ENCODE measurements at regions not wholly inside any gene's neighbourhood (a gene's known extent, or its start where the extent isn't known, plus 50 kb on each side); places are given as distances from the start of the nearest gene placed in this dataset.

DNA sequence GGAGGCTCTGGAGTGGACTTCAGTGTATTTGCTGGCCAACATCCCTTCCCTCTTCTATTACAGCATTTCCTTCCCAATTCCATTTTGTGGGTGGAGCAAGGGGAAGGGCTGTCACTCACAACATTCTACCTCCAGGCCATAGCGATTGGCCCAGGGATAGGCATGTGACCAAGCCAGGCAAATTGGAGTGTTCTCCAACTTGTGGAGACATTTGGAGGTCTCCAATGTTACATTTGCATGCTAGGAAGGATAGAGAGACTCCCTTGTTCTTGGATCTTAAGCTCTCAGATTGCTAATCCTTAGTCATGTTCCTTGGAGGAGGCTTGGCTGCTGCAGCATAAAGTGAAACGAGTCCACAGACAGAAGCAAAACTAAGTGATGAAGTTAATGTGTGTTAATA lies 95.6 kb upstream of the KIF5B start:
- no peak overlapping the region for H3K27ac ChIP-seq (ENCODE audit: low read length)
- H3K36me3 ChIP-seq (ENCODE audit: control insufficient read depth in 1 of 2, insufficient read depth in 2 of 2, low read length in 2 of 2): peaks cover 0 to 3% of the 10 kb centered on the region in 2 donors
- H3K4me1 ChIP-seq (ENCODE audit: control insufficient read depth in 1 of 2, insufficient read depth in 2 of 2, low read length in 2 of 2): peaks cover 3 to 5% of the 10 kb centered on the region in 2 donors

DNA sequence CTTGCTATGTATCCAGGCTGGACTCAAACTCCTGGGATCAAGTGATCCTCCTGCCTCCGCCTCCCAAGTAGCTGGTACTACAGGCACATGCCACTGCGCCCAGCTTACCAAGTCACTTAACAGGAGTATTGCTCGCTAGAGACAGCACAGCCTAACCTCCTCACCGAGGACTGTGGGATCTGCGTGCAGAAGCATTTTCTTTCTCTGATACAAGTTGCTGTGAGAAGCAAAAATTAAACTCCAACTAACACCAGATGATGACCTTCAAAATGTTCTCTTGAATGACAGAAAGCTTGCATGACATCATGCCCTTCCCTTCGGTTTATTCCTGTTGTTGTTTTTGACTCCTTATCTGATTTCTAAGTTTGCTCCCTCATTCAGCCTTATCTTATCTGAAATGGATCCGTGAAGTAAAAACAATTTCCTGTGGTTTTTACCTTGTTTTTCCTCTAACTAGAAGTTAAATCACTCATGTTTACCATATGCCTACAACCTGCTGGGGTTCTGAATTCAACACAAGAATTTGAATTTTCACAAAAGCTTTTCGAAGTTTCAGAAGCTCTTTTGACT lies 94.4 kb upstream of the KIF5B start:
- Histone ChIP-seq H3K4me1 (ENCODE audit: control insufficient read depth in 1 of 2, insufficient read depth in 2 of 2, low read length in 2 of 2) (peaks cover 3 to 5% of the 10 kb centered on the region in 2 donors), H3K27me3 (ENCODE audit: low read depth, low read length) (no peaks in the 10 kb centered on the region), H3K36me3 (ENCODE audit: control insufficient read depth in 1 of 2, insufficient read depth in 2 of 2, low read length in 2 of 2) (peaks cover 0 to 3% of the 10 kb centered on the region in 2 donors), H3K4me3 (ENCODE audit: low read depth in 1 of 2, low read length in 2 of 2) (no peak overlapping the region), H3K27ac (ENCODE audit: low read length) (no peak overlapping the region), H3K9me3 (ENCODE audit: control insufficient read depth in 1 of 2, low read length in 2 of 2) (peaks cover 5 to 8% of the 10 kb centered on the region in 2 donors)

More for the DNA sequence above, 95.6 kb upstream of the KIF5B start:
- Histone ChIP-seq H3K27me3 (ENCODE audit: low read depth, low read length) (no peaks in the 10 kb centered on the region), H3K4me3 (ENCODE audit: low read depth in 1 of 2, low read length in 2 of 2) (no peak overlapping the region), H3K9me3 (ENCODE audit: control insufficient read depth in 1 of 2, low read length in 2 of 2) (peaks cover 5 to 8% of the 10 kb centered on the region in 2 donors)

DNA sequence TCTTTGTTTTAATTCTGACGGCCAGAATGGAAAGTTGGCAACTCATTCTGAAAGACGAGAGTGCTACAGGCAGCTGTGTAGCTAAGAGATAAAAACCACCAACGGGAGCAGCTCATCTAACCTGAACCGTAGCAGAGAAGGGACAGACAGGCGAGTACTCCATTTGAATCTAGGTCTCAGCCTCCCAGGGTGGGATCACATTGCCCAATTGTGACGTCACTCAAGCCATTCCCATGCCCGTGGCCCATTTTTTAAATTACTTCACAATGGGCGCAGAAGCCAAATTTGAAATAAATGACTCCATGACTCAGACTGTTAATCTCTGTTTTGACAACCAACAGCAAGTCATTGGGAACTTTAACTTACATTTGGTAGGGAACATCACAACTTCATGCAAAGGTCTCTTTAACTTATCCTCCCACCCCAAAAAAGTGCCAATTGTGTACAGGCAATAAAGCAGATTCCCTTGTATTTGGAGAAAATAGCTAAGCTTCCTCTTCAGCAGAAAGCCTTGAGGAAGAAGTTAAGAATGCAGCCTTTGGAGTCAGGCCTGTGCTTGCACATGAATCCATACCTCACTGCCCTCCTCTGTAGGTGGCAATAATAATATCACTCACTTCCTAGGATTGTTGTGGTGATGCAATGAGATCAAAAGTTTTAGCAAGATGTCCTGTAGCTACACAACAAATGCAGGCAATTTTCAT lies 93.2 kb upstream of the KIF5B start:
- Histone ChIP-seq H3K4me1 (ENCODE audit: control insufficient read depth in 1 of 2, insufficient read depth in 2 of 2, low read length in 2 of 2) (peaks cover 3 to 5% of the 10 kb centered on the region in 2 donors), H3K9me3 (ENCODE audit: control insufficient read depth in 1 of 2, low read length in 2 of 2) (peaks cover 5 to 8% of the 10 kb centered on the region in 2 donors), H3K4me3 (ENCODE audit: low read depth in 1 of 2, low read length in 2 of 2) (peak overlapping the region in 1 of 2 donors; percentile 39), H3K36me3 (ENCODE audit: control insufficient read depth in 1 of 2, insufficient read depth in 2 of 2, low read length in 2 of 2) (peaks cover 0 to 3% of the 10 kb centered on the region in 2 donors), H3K27me3 (ENCODE audit: low read depth, low read length) (no peaks in the 10 kb centered on the region), H3K27ac (ENCODE audit: low read length) (no peak overlapping the region)

DNA sequence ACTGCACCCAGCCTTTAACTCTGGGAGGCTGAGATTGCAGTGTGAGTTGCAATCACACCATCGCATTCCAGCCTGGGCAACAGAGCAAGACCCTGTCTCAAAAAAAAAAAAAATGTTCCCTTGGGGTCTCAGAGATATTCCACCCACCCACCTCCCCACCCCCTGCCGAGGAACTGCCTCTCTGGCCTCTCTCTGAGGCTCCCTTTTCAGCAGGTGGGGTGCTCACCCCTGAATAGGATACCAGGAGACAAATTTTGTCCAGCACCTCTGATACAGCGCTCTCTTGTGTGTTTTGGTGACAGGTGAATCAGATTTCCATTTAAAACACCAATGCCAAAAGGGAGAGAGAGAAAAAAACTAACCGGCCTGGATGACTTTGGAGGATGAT lies 92.6 kb upstream of the KIF5B start:
- Histone ChIP-seq H3K4me3 (ENCODE audit: low read depth in 1 of 2, low read length in 2 of 2) (peak overlapping the region in 1 of 2 donors; percentile 39), H3K27me3 (ENCODE audit: low read depth, low read length) (no peaks in the 10 kb centered on the region), H3K9me3 (ENCODE audit: control insufficient read depth in 1 of 2, low read length in 2 of 2) (peaks cover 5 to 8% of the 10 kb centered on the region in 2 donors), H3K36me3 (ENCODE audit: control insufficient read depth in 1 of 2, insufficient read depth in 2 of 2, low read length in 2 of 2) (peaks cover 0 to 3% of the 10 kb centered on the region in 2 donors), H3K27ac (ENCODE audit: low read length) (no peak overlapping the region), H3K4me1 (ENCODE audit: control insufficient read depth in 1 of 2, insufficient read depth in 2 of 2, low read length in 2 of 2) (peaks cover 3 to 5% of the 10 kb centered on the region in 2 donors)

DNA sequence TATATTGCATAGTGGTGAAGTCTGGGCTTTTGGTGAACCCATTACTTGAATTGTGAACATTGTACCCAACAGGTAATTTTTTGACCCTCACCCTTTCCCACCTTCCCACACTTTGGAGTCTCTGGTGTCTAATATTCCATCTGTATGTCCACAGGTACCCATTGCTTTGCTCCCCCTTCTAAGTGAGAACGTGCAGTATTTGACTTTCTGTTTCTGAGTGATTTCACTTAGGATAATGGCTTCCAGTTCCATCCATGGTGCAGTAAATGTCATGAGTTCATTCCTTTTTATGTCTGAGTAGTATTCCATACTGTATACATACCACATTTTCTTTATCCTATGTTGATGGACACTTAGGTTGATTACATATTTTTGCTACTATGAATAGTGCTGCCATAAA lies 91.5 kb upstream of the KIF5B start:
- peaks cover 3 to 5% of the 10 kb centered on the region in 2 donors for H3K4me1 ChIP-seq (ENCODE audit: control insufficient read depth in 1 of 2, insufficient read depth in 2 of 2, low read length in 2 of 2)
- H3K36me3 ChIP-seq (ENCODE audit: control insufficient read depth in 1 of 2, insufficient read depth in 2 of 2, low read length in 2 of 2): peaks cover 0 to 3% of the 10 kb centered on the region in 2 donors
- H3K27me3 ChIP-seq (ENCODE audit: low read depth, low read length): no peaks in the 10 kb centered on the region
- peaks cover 0 to under 1% of the 10 kb centered on the region in 2 donors for H3K9me3 ChIP-seq (ENCODE audit: control insufficient read depth in 1 of 2, low read length in 2 of 2)
- no peak overlapping the region for H3K27ac ChIP-seq (ENCODE audit: low read length)
- no peak overlapping the region for H3K4me3 ChIP-seq (ENCODE audit: low read depth in 1 of 2, low read length in 2 of 2)

DNA sequence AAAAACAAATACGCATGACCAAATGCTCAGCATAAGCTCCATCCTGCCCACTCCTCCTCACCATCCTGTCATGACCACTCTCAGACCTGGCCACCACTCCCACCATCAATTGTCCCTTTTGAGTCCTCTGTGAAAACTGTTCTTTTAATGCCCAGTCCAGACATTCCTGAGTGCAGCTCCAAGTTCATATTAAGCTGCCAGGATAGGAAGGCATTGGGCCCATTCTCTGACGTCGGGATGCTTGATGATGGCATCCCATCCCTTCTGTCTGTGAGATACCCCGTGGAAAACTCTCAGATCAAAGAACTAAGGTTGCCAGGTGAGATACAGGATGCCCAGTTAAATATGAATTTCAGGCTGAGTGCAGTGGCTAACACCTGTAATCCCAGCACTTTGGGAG lies 89.9 kb upstream of the KIF5B start:
- peaks cover 3 to 5% of the 10 kb centered on the region in 2 donors for H3K4me1 ChIP-seq (ENCODE audit: control insufficient read depth in 1 of 2, insufficient read depth in 2 of 2, low read length in 2 of 2)

DNA sequence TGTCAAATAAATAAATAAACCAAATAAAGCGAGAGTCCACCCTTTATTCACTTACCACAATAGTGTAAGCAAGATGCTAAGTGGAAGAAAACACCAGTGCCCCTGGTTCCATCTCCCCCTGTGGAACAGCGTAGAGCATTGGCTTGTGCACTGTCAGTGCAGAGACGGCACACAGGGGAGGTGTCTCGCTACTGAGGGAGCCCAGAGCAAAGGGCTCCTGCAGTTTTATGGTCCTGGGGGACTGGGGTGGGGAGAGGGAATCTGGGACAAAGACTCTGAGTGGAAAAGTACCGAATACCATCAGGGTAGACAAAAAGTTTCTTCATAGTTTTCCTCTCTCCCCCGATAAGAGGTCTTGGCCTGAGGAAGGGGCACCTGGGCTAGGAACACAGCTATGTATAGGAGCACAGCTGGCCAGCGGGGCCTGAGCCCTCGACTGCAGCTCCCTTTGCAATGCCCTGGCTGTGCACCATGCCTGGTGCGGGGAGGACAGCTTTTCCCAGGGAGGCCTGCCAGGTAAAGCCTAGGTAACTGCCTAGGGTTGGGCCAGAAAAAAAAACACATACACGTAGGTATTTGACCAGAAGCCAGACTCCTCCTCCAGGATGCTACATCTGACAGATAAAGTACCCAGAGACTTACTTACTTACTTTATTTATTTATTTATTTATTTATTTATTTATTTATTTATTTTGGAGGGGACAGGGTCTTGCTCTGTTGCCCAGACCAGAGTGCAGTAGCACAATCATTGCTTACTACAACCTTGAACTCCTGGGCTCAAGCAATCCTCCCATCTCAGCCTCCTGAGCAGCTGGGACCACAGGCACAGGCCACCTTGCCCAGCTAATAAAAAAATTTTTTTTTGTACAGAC lies 88.8 kb upstream of the KIF5B start:
- H3K27me3 ChIP-seq (ENCODE audit: low read depth, low read length): no peaks in the 10 kb centered on the region
- no peak overlapping the region for H3K4me3 ChIP-seq (ENCODE audit: low read depth in 1 of 2, low read length in 2 of 2)
- peaks cover 3 to 5% of the 10 kb centered on the region in 2 donors for H3K4me1 ChIP-seq (ENCODE audit: control insufficient read depth in 1 of 2, insufficient read depth in 2 of 2, low read length in 2 of 2)
- H3K27ac ChIP-seq (ENCODE audit: low read length): no peak overlapping the region
- peaks cover 0 to 3% of the 10 kb centered on the region in 2 donors for H3K36me3 ChIP-seq (ENCODE audit: control insufficient read depth in 1 of 2, insufficient read depth in 2 of 2, low read length in 2 of 2)
- H3K9me3 ChIP-seq (ENCODE audit: control insufficient read depth in 1 of 2, low read length in 2 of 2): no peaks in the 10 kb centered on the region

More for the DNA sequence above, 89.9 kb upstream of the KIF5B start:
- Histone ChIP-seq H3K27me3 (ENCODE audit: low read depth, low read length) (no peaks in the 10 kb centered on the region), H3K4me3 (ENCODE audit: low read depth in 1 of 2, low read length in 2 of 2) (no peak overlapping the region), H3K27ac (ENCODE audit: low read length) (no peak overlapping the region), H3K9me3 (ENCODE audit: control insufficient read depth in 1 of 2, low read length in 2 of 2) (no peaks in the 10 kb centered on the region), H3K36me3 (ENCODE audit: control insufficient read depth in 1 of 2, insufficient read depth in 2 of 2, low read length in 2 of 2) (peaks cover 0 to 3% of the 10 kb centered on the region in 2 donors)

DNA sequence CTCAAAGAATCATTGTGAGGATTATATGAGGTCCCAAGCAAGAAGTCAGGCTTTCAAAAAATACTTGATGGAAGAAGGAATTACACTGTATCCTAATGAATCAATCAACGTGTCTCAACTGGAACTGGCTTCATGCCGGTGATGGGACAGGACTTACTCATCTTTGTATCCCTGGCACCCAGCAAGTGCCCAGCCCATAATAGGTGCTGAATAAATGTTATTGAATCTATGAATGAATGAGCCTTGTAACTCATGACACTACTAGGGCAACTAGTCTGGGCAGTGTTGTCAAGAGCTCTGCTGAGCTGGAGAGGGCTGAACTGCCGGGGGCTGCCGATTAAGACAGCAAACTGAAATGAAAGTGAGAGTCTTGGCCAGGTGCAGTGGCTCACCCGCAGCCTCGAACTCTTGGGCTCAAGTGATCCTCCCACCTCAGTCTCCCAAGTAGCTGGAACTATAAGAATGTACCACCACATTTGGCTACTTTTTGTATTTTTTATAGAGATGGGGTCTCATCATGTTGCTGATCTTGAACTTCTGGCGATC lies 87.2 kb upstream of the KIF5B start:
- Histone ChIP-seq H3K9me3 (ENCODE audit: control insufficient read depth in 1 of 2, low read length in 2 of 2) (no peaks in the 10 kb centered on the region), H3K4me1 (ENCODE audit: control insufficient read depth in 1 of 2, insufficient read depth in 2 of 2, low read length in 2 of 2) (peaks cover 0 to 5% of the 10 kb centered on the region in 2 donors), H3K27me3 (ENCODE audit: low read depth, low read length) (no peaks in the 10 kb centered on the region), H3K27ac (ENCODE audit: low read length) (no peak overlapping the region), H3K4me3 (ENCODE audit: low read depth in 1 of 2, low read length in 2 of 2) (no peak overlapping the region), H3K36me3 (ENCODE audit: control insufficient read depth in 1 of 2, insufficient read depth in 2 of 2, low read length in 2 of 2) (no peaks in the 10 kb centered on the region)

DNA sequence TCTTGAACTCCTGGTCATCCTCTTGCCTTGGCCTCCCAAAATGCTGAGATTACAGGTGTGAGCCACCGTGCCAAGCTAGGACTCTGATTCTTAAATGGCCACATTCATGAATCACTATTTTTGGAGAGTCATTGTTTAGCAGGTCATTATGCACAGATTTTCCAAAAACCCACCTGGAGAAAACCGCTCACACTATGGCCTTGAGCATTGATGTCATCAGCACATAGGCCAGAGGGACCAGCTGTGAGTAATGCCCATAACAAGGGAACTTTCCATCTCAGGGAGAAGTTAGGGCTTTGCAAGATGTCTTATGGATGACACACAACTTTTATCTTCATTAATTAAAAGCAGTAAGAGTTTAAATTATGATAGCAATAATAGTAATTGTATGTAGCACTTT lies 86.4 kb upstream of the KIF5B start:
- no peaks in the 10 kb centered on the region for H3K9me3 ChIP-seq (ENCODE audit: control insufficient read depth in 1 of 2, low read length in 2 of 2)
- no peaks in the 10 kb centered on the region for H3K27me3 ChIP-seq (ENCODE audit: low read depth, low read length)
- H3K36me3 ChIP-seq (ENCODE audit: control insufficient read depth in 1 of 2, insufficient read depth in 2 of 2, low read length in 2 of 2): no peaks in the 10 kb centered on the region
- no peak overlapping the region for H3K27ac ChIP-seq (ENCODE audit: low read length)
- H3K4me1 ChIP-seq (ENCODE audit: control insufficient read depth in 1 of 2, insufficient read depth in 2 of 2, low read length in 2 of 2): peaks cover 0 to 5% of the 10 kb centered on the region in 2 donors
- H3K4me3 ChIP-seq (ENCODE audit: low read depth in 1 of 2, low read length in 2 of 2): no peak overlapping the region

DNA sequence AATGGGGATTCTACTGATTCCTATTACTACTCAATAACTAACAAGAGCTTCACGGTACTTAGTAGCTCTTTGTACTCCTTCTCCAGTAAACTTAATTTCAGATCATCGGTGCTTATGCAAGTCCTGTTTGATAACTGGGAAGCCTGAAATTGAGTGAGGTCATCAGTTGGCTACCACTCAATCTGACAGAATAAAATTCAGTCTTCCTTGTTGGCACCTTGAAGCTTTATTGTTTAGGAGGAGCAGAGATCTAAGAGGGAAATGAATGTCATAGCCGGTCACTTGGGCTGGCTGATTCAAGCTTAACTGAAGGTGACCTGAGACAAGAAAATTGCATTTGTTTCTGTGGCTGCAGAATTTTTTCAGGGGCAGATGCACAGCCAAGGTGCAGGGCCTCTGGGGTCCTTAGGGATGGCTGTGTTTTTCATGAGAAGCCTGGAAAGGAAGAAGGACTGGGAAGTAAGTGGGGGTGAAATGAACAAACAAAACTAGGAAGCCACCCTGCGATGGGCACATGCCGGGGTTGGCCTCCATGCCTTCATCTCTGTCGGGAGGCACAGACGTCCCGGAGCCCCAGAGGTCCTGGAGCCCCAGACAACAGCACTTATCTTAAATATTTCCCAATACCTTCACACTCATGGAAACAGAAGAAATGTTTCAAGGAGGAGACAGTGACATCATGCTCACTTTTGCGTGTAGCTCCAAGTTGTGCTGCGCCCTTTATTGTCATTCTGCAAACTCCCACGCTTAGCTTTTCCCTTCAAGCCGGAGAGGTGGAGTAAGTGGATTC lies 85.0 kb upstream of the KIF5B start:
- no peaks in the 10 kb centered on the region for H3K27me3 ChIP-seq (ENCODE audit: low read depth, low read length)
- no peaks in the 10 kb centered on the region for H3K9me3 ChIP-seq (ENCODE audit: control insufficient read depth in 1 of 2, low read length in 2 of 2)
- H3K4me3 ChIP-seq (ENCODE audit: low read depth in 1 of 2, low read length in 2 of 2): no peak overlapping the region
- peak overlapping the region; percentile 5 for H3K27ac ChIP-seq (ENCODE audit: low read length)
- no peaks in the 10 kb centered on the region for H3K36me3 ChIP-seq (ENCODE audit: control insufficient read depth in 1 of 2, insufficient read depth in 2 of 2, low read length in 2 of 2)
- H3K4me1 ChIP-seq (ENCODE audit: control insufficient read depth in 1 of 2, insufficient read depth in 2 of 2, low read length in 2 of 2): peaks cover 0 to 5% of the 10 kb centered on the region in 2 donors

Measured in muscle layer of duodenum (tissue), 2 donors.